ENCODE measurements at regions not wholly inside any gene's neighbourhood (a gene's known extent, or its start where the extent isn't known, plus 50 kb on each side); places are given as distances from the start of the nearest gene placed in this dataset.
"Not testable (repeated sequence)": the region's sequence is repeated elsewhere in the genome, so short reads cannot be mapped to it uniquely, and the experiment has no call there.

DNA sequence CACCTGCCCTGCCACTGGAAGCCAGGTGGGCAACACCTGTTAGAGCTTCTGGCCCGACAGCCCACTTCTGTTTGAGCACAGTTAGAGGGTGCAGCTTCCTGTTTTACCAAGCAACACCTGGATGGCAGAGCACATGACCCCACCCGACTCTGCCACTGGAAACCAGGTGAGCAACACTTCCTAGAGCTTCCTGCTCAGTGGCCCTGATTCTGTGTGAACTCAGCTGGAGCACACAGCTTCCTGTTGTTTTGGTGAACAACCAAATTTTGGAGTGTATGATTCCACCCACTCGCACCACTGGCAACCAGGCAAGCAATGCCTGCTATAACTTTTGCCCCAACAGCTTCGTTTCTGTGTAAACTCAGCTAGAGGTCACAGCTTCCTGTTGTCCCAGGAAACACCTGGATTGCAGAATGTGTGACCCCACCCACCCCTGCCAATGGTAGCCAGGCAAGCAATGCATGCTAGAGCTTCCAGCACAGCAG lies 163.8 kb upstream of the KLF8 start:
- no peak overlapping the region for H3K27ac Mint-ChIP-seq
- no peak overlapping the region for H3K4me3 Mint-ChIP-seq
- H3K36me3 Mint-ChIP-seq (ENCODE audit: low read depth), result peaks cover 2% of the 10 kb centered on the region
- CTCF ChIA-PET, result no interaction called here
- intact Hi-C loops (cut with micrococcal nuclease), result no loop called here
- H3K27me3 Mint-ChIP-seq (ENCODE audit: low read depth), result no peaks in the 10 kb centered on the region
- peak; percentile 4 for DNase-seq
- peaks cover 8% of the 10 kb centered on the region for H3K4me1 Mint-ChIP-seq (ENCODE audit: low read depth)
- H3K9me3 Mint-ChIP-seq, result no peaks in the 10 kb centered on the region

- CTCF ChIA-PET, result no interaction called here
- intact Hi-C loops (cut with micrococcal nuclease), result no loop called here
- Mint-ChIP-seq H3K4me1 (ENCODE audit: low read depth) (peaks cover 8% of the 10 kb centered on the region), H3K4me3 (no peak overlapping the region), H3K27me3 (ENCODE audit: low read depth) (no peaks in the 10 kb centered on the region), H3K36me3 (ENCODE audit: low read depth) (peaks cover 2% of the 10 kb centered on the region), H3K27ac (no peak overlapping the region), H3K9me3 (no peaks in the 10 kb centered on the region)
- no peak for DNase-seq
Measured at GRCh38 chrX:56069299-56069931, 162.7 kb upstream of the KLF8 start.

GRCh38 chrX:56089376-56089775 lies 142.8 kb upstream of the KLF8 start:
- Mint-ChIP-seq H3K27ac (no peak overlapping the region), H3K4me1 (ENCODE audit: low read depth) (no peaks in the 10 kb centered on the region), H3K9me3 (no peaks in the 10 kb centered on the region), H3K36me3 (ENCODE audit: low read depth) (no peaks in the 10 kb centered on the region), H3K4me3 (no peak overlapping the region), H3K27me3 (ENCODE audit: low read depth) (no peaks in the 10 kb centered on the region)
- DNase-seq, result no peak
- intact Hi-C loops (cut with micrococcal nuclease), result no loop called here
- CTCF ChIA-PET, result no interaction called here

GRCh38 chrX:56099271-56099670 lies 132.9 kb upstream of the KLF8 start:
- no peaks in the 10 kb centered on the region for H3K4me1 Mint-ChIP-seq (ENCODE audit: low read depth)
- CTCF ChIA-PET, result no interaction called here
- DNase-seq, result no peak
- H3K36me3 Mint-ChIP-seq (ENCODE audit: low read depth), result no peaks in the 10 kb centered on the region
- no peak overlapping the region for H3K4me3 Mint-ChIP-seq
- intact Hi-C loops (cut with micrococcal nuclease), result no loop called here
- no peaks in the 10 kb centered on the region for H3K27me3 Mint-ChIP-seq (ENCODE audit: low read depth)
- no peak overlapping the region for H3K27ac Mint-ChIP-seq
- peaks cover 1% of the 10 kb centered on the region for H3K9me3 Mint-ChIP-seq

DNA sequence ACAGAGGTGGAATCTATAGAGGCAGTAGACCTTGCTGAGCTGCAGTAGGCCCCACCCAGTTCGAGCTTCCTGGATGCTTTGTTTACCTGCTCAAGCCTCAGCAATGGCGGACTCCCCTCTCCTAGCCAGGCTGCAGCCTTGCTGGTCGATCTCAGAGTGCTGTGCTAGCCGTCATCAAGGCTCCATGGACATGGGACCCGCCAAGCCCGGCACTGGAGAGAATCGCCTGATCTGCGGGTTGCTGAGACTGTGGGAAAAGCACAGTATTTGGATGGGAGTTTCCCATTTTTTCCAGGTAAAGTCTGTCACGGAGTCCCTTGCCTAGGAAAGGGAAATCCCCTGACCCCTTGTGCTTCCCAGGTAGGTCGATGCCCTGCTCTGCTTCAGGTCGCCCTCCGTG lies 124.8 kb upstream of the KLF8 start:
- CTCF ChIA-PET, result no interaction called here
- DNase-seq, result no peak
- Mint-ChIP-seq H3K27ac (no peak overlapping the region), H3K27me3 (ENCODE audit: low read depth) (no peaks in the 10 kb centered on the region), H3K4me1 (ENCODE audit: low read depth) (no peaks in the 10 kb centered on the region), H3K36me3 (ENCODE audit: low read depth) (no peaks in the 10 kb centered on the region), H3K4me3 (no peak overlapping the region), H3K9me3 (peaks cover 7% of the 10 kb centered on the region)
- intact Hi-C loops (cut with micrococcal nuclease), result no loop called here

DNA sequence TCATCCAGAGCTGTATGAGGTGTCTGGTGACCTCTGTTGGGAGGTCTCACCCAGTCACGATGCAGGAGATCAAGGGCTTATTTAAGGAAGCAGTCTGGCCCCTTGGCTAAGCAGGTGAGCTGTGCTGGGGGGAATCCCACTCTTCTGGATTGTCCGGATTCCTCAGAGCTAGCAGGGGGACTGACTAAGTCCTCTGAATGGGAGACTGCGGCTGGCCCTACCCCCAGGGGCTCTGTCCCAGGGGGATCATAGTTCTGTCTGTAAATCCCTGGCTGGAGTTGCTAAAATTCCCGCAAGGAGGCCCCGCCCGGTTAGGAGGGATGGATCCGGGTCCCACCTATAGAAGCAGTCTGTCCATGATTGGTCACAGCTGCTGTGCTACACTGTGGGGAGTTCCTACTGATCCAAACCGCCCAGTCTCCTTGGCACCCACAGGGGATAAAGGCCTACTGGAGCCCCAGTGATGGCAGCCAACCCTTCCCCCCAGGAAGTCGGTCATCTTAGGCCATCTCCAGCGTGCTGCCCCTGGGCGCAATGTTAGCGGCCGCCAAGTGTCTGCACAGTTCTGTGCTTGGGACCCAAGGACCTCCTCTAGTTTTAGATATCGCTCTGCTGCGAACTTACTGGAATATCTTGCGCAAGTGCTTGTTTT lies 118.2 kb upstream of the KLF8 start:
- H3K27me3 Mint-ChIP-seq (ENCODE audit: low read depth), result no peaks in the 10 kb centered on the region
- intact Hi-C loops (cut with micrococcal nuclease), result no loop called here
- CTCF ChIA-PET, result no interaction called here
- no peak for DNase-seq
- H3K27ac Mint-ChIP-seq, result no peak overlapping the region
- no peaks in the 10 kb centered on the region for H3K4me1 Mint-ChIP-seq (ENCODE audit: low read depth)
- H3K9me3 Mint-ChIP-seq, result peaks cover 2% of the 10 kb centered on the region
- H3K4me3 Mint-ChIP-seq, result no peak overlapping the region
- H3K36me3 Mint-ChIP-seq (ENCODE audit: low read depth), result no peaks in the 10 kb centered on the region

DNA sequence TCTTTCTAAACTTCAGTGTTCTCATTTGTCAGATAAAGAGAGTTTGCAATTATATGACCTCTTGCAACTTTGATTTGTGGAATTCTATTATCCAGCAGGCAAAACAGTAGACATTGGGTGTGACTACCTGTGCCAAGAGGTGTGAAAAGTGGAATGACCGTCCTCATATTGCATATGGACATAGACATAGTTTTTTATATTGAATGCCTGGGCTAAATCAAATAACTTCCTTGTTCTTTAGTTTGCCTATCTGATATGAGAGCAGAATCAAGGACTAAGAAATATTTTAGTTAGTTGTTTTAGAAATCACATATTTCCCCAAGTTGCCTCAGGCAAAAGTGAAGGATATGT lies 117.7 kb upstream of the KLF8 start:
- Mint-ChIP-seq H3K4me3 (no peak overlapping the region), H3K4me1 (ENCODE audit: low read depth) (no peaks in the 10 kb centered on the region), H3K36me3 (ENCODE audit: low read depth) (no peaks in the 10 kb centered on the region), H3K27ac (no peak overlapping the region), H3K27me3 (ENCODE audit: low read depth) (no peaks in the 10 kb centered on the region), H3K9me3 (peaks cover 2% of the 10 kb centered on the region)
- no peak for DNase-seq
- intact Hi-C loops (cut with micrococcal nuclease), result no loop called here
- CTCF ChIA-PET, result no interaction called here

DNA sequence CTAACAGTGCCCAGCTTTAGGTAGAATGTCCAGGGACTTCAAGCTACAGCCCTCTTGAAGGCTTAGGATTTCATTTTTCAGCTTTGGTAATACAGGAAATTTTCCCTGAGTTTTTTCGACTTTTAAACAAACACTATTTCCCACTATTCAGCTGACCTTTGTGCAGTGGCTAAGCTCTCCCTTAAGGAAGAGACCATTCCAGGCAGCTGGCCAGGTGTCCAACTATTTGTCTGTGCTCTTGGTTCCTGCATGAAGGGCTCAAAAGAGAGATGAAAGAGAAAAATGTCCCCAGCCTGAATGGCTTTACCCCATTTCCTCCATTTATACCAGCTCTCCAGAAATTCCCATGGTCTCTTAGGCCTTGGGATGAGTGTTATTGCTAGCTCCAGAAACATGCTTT lies 111.9 kb upstream of the KLF8 start:
- intact Hi-C loops (cut with micrococcal nuclease), result no loop called here
- no peak overlapping the region for H3K27ac Mint-ChIP-seq
- H3K4me1 Mint-ChIP-seq (ENCODE audit: low read depth), result no peaks in the 10 kb centered on the region
- H3K36me3 Mint-ChIP-seq (ENCODE audit: low read depth), result no peaks in the 10 kb centered on the region
- H3K9me3 Mint-ChIP-seq, result no peaks in the 10 kb centered on the region
- H3K4me3 Mint-ChIP-seq, result no peak overlapping the region
- CTCF ChIA-PET, result no interaction called here
- H3K27me3 Mint-ChIP-seq (ENCODE audit: low read depth), result no peaks in the 10 kb centered on the region
- no peak for DNase-seq

DNA sequence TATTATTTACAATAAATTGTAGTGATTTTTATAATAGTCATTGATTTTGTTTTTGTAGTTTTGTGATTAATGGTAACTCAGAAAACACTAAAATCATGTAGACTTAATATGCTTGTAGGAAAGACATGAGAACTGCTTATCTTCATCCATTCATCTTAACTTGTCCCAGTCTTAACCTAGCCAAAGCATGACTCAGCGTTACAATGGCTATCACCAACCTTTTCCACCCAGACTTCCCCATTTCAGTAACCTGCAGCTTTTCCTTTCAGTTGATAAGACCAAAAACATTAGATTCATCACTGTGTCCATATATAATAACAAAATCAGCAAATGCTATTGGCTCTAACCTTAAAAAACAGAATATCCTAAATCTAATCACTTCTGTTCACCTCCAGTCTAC lies 106.2 kb upstream of the KLF8 start:
- H3K4me3 Mint-ChIP-seq, result no peak overlapping the region
- H3K4me1 Mint-ChIP-seq (ENCODE audit: low read depth), result no peaks in the 10 kb centered on the region
- CTCF ChIA-PET, result no interaction called here
- intact Hi-C loops (cut with micrococcal nuclease), result no loop called here
- H3K36me3 Mint-ChIP-seq (ENCODE audit: low read depth), result peaks cover 3% of the 10 kb centered on the region
- H3K27me3 Mint-ChIP-seq (ENCODE audit: low read depth), result no peaks in the 10 kb centered on the region
- no peak for DNase-seq
- peaks cover 10% of the 10 kb centered on the region for H3K9me3 Mint-ChIP-seq
- no peak overlapping the region for H3K27ac Mint-ChIP-seq

DNA sequence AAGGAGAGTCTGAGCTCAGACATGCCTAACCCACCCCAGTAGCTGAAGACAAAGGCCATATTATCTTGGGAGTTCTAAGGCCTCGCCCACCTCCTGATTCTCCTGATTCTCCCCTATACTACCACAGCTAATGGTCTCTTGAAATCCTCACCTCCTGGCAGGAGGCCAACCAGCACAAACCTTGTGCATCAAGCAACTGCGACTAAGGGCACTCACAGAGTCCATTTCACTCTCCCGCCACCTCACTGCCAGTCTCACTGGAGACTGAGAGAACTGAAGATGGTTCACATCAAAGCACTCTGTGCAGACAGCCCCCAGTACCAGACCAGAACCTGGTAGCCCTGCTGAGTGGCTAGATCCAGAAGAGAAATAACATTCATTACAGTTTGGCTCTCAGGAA lies 102.1 kb upstream of the KLF8 start:
- intact Hi-C loops (cut with micrococcal nuclease), result no loop called here
- no peak for DNase-seq
- H3K4me3 Mint-ChIP-seq, result no peak overlapping the region
- no peak overlapping the region for H3K27ac Mint-ChIP-seq
- H3K4me1 Mint-ChIP-seq (ENCODE audit: low read depth), result no peaks in the 10 kb centered on the region
- H3K27me3 Mint-ChIP-seq (ENCODE audit: low read depth), result no peaks in the 10 kb centered on the region
- peaks cover 22% of the 10 kb centered on the region for H3K9me3 Mint-ChIP-seq
- peaks cover 3% of the 10 kb centered on the region for H3K36me3 Mint-ChIP-seq (ENCODE audit: low read depth)
- CTCF ChIA-PET, result no interaction called here

- Mint-ChIP-seq H3K9me3 (peaks cover 22% of the 10 kb centered on the region), H3K27ac (no peak overlapping the region), H3K36me3 (ENCODE audit: low read depth) (peaks cover 3% of the 10 kb centered on the region), H3K4me3 (no peak overlapping the region), H3K4me1 (ENCODE audit: low read depth) (no peaks in the 10 kb centered on the region), H3K27me3 (ENCODE audit: low read depth) (no peaks in the 10 kb centered on the region)
- CTCF ChIA-PET, result no interaction called here
- DNase-seq, result no peak
- intact Hi-C loops (cut with micrococcal nuclease), result no loop called here
Measured at GRCh38 chrX:56130436-56130835, 101.7 kb upstream of the KLF8 start.

- H3K9me3 Mint-ChIP-seq, result peaks cover 17% of the 10 kb centered on the region
- CTCF ChIA-PET; intact Hi-C loops (cut with micrococcal nuclease); H3K4me3 Mint-ChIP-seq; H3K27ac Mint-ChIP-seq; DNase-seq; H3K4me1 Mint-ChIP-seq (ENCODE audit: low read depth); H3K36me3 Mint-ChIP-seq (ENCODE audit: low read depth); H3K27me3 Mint-ChIP-seq (ENCODE audit: low read depth): not testable (repeated sequence)
Measured at GRCh38 chrX:56164135-56164534, 68.0 kb upstream of the KLF8 start.
